ENCODE measurements at regions not wholly inside any gene's neighbourhood (a gene's known extent, or its start where the extent isn't known, plus 50 kb on each side); places are given as distances from the start of the nearest gene placed in this dataset.

DNA sequence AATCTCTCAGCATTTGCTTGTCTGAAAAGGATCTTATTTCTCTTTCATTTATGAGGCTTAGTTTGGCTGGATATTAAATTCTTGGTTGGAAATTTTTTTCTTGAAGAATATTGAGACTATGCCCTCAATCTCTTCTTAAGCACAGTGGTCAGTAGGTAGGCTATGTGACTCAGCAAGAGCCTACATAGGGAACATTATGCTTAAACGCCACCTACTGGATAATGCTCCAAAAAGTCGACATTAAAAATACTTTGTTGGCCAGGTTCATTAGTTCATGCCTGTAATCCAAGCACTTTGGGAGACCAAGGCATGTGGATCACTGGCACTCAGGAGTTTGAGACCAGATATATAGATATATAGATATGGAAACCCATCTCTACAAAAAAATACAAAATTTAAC, 678.0 kb upstream of the USP24 start:
- Mint-ChIP-seq H3K4me1 (ENCODE audit: insufficient read depth, unreplicated experiment) (no peaks in the 10 kb centered on the region), H3K27me3 (ENCODE audit: insufficient read depth, unreplicated experiment) (no peaks in the 10 kb centered on the region), H3K9me3 (ENCODE audit: unreplicated experiment) (peaks cover 7% of the 10 kb centered on the region), H3K36me3 (ENCODE audit: insufficient read depth, unreplicated experiment) (no peaks in the 10 kb centered on the region), H3K27ac (ENCODE audit: low read depth, unreplicated experiment) (no peak overlapping the region), H3K4me3 (ENCODE audit: unreplicated experiment) (no peak overlapping the region)
- TF ChIP-seq, protein P1, sequence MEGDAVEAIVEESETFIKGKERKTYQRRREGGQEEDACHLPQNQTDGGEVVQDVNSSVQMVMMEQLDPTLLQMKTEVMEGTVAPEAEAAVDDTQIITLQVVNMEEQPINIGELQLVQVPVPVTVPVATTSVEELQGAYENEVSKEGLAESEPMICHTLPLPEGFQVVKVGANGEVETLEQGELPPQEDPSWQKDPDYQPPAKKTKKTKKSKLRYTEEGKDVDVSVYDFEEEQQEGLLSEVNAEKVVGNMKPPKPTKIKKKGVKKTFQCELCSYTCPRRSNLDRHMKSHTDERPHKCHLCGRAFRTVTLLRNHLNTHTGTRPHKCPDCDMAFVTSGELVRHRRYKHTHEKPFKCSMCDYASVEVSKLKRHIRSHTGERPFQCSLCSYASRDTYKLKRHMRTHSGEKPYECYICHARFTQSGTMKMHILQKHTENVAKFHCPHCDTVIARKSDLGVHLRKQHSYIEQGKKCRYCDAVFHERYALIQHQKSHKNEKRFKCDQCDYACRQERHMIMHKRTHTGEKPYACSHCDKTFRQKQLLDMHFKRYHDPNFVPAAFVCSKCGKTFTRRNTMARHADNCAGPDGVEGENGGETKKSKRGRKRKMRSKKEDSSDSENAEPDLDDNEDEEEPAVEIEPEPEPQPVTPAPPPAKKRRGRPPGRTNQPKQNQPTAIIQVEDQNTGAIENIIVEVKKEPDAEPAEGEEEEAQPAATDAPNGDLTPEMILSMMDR (IDR thresholded peaks at IDR 0.05; ENCODE audit: unreplicated experiment) = peak; percentile 41
- ChIA-PET POLR2A (interaction anchor here (0.7 kb wide), 1 partner anchor 12 kb away, joined by 3 read pairs; no protein-coding TSS in a partner anchor), CTCF (interaction anchor here (0.6 to 1.8 kb wide), 7 partner anchors 14 to 684 kb away, joined by 3 to 9 read pairs (median 3); no protein-coding TSS in a partner anchor)
- no TSS peak for BruUV-seq (replicated peaks)
- DNase-seq (ENCODE audit: unreplicated experiment) = peak; percentile 68
- intact Hi-C loops (cut with micrococcal nuclease) = loop anchor here (1.0 to 10.0 kb wide), 5 partner anchors 190 to 686 kb away; partner anchors contain the start of gene PLPP3

DNA sequence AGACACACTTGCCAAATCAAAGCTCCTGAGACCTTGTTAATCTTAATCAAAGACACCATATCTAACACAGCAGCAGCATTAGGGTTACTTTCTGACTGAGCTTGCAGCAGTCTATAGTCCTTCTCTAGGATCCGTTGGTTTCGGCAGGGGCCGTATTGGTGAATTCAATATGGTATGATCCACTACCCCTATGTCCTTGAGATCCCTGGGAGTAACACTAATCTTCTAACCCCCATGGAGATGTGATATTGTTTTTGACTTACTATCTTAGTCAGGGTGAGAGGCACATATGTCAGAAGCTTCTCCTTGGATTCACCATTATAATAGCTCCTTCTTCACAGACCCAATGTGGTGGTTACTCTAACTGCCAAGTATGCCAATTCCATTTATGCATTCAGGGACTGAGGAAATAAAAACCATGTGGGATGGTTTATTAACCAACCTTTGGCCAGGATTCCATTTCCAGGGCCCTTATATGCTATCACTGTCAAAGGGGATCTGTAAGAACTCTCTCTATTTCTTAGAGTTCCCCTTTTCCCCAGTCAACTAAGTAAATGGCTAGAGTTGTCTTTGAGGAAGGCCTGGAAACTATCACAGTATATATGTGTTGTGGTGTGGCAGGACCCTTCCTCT, 673.6 kb upstream of the USP24 start:
- TF ChIP-seq, protein P1 (IDR thresholded peaks at IDR 0.05; ENCODE audit: unreplicated experiment) = no peak
- H3K27ac Mint-ChIP-seq (ENCODE audit: low read depth, unreplicated experiment) = no peak overlapping the region
- H3K4me1 Mint-ChIP-seq (ENCODE audit: insufficient read depth, unreplicated experiment) = no peaks in the 10 kb centered on the region
- no peaks in the 10 kb centered on the region for H3K36me3 Mint-ChIP-seq (ENCODE audit: insufficient read depth, unreplicated experiment)
- H3K4me3 Mint-ChIP-seq (ENCODE audit: unreplicated experiment) = no peak overlapping the region
- peaks cover 7% of the 10 kb centered on the region for H3K9me3 Mint-ChIP-seq (ENCODE audit: unreplicated experiment)
- ChIA-PET CTCF (interaction anchor here (0.7 kb wide), 1 partner anchor 13 kb away, joined by 3 read pairs; no protein-coding TSS in a partner anchor), POLR2A (no interaction called here)
- no peaks in the 10 kb centered on the region for H3K27me3 Mint-ChIP-seq (ENCODE audit: insufficient read depth, unreplicated experiment)
- no peak for DNase-seq (ENCODE audit: unreplicated experiment)
- intact Hi-C loops (cut with micrococcal nuclease) = no loop called here
- no TSS peak for BruUV-seq (replicated peaks)

DNA sequence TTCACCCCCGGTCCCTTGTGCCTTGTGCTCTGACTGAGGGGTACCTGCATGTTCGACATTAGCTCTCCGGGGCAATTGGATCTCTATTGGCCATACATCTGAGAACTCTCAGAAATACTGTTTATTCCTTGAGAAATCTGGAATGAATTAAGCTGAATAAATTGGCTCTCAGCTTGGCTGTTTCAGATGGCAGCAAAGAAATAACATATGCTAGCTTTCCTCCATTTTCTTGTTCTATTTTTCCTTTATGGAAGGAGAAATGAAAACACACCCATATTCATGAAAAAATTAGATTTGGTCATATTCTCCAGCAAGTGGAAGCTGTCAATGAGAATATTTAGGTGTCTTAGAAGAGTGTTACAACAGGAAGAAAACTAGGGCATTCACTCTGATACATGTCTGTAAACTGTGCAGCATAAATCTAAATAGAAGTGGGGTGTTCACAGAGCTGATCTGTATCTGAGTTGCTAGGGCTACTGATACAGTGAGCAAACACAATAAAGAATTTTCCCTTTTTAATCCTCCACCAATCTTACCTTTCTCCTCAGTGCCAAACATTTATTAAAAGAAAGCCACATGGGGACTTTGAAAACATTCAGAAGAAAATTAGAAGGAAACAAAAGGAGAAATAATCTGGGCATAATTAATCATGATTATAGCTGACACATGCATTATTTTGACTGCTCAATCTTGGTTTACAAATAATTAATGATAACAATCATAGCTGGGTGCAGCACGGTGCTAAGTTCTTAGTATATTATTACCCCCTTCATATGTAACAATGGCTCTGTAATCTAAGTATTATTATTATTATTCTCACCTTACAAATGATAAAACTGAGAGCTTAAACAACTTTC, 671.9 kb upstream of the USP24 start:
- BruUV-seq (replicated peaks) = no TSS peak
- ChIA-PET POLR2A (interaction anchor here (0.6 kb wide), 1 partner anchor 608 kb away, joined by 3 read pairs; no protein-coding TSS in a partner anchor), CTCF (interaction anchor here (0.9 to 1.3 kb wide), 5 partner anchors 11 to 185 kb away, joined by 3 to 4 read pairs (median 3); no protein-coding TSS in a partner anchor)
- Mint-ChIP-seq H3K9me3 (ENCODE audit: unreplicated experiment) (no peaks in the 10 kb centered on the region), H3K27ac (ENCODE audit: low read depth, unreplicated experiment) (no peak overlapping the region), H3K4me1 (ENCODE audit: insufficient read depth, unreplicated experiment) (no peaks in the 10 kb centered on the region), H3K4me3 (ENCODE audit: unreplicated experiment) (no peak overlapping the region), H3K27me3 (ENCODE audit: insufficient read depth, unreplicated experiment) (no peaks in the 10 kb centered on the region), H3K36me3 (ENCODE audit: insufficient read depth, unreplicated experiment) (no peaks in the 10 kb centered on the region)
- intact Hi-C loops (cut with micrococcal nuclease) = no loop called here
- TF ChIP-seq, protein P1 (IDR thresholded peaks at IDR 0.05; ENCODE audit: unreplicated experiment) = no peak
- DNase-seq (ENCODE audit: unreplicated experiment) = no peak

DNA sequence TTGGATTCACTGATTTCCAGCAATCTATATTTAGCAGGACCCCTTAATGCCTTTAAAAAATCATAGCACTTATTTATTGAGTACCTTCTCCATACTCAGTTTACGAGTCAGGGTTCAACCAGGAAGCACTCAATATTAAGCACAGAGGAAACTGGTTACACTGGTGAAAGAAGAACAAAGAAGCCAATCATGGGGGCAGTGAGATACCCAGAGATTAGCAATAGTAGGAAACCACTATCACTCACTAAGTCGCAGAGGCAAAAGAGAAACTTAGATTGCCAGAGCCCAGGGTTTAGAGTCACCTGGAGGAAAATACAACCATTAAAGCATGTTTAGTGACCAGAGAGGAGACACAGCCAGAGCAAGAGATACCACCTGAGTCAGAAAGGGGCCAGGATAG, 670.5 kb upstream of the USP24 start:
- Mint-ChIP-seq H3K9me3 (ENCODE audit: unreplicated experiment) (no peaks in the 10 kb centered on the region), H3K27me3 (ENCODE audit: insufficient read depth, unreplicated experiment) (no peaks in the 10 kb centered on the region), H3K36me3 (ENCODE audit: insufficient read depth, unreplicated experiment) (no peaks in the 10 kb centered on the region), H3K27ac (ENCODE audit: low read depth, unreplicated experiment) (no peak overlapping the region), H3K4me1 (ENCODE audit: insufficient read depth, unreplicated experiment) (no peaks in the 10 kb centered on the region), H3K4me3 (ENCODE audit: unreplicated experiment) (no peak overlapping the region)
- no peak for DNase-seq (ENCODE audit: unreplicated experiment)
- no TSS peak for BruUV-seq (replicated peaks)
- TF ChIP-seq, protein P1 (IDR thresholded peaks at IDR 0.05; ENCODE audit: unreplicated experiment) = no peak
- POLR2A ChIA-PET = no interaction called here
- intact Hi-C loops (cut with micrococcal nuclease) = no loop called here
- CTCF ChIA-PET = interaction anchor here (0.8 kb wide), 1 partner anchor 509 kb away, joined by 3 read pairs; no protein-coding TSS in a partner anchor

Data from MCF 10A (cell line).